Inferior parietal cortex (tissue), 1 donor: ENCODE measurements at regions not wholly inside any gene's neighbourhood (a gene's known extent, or its start where the extent isn't known, plus 50 kb on each side); places are given as distances from the start of the nearest gene placed in this dataset.
A peak's percentile ranks its signal among the peaks of the same experiment; 100 is the strongest.

Experiments
- DNase-seq: peaks from one replicate; pipeline ENCODE4 v3.0.0-alpha.2; 2016; ENCODE audit errors: extremely low spot score

GRCh38 chr13:29713839-29714238, 118.4 kb upstream of the SLC7A1 start:
- no peak for DNase-seq

DNA sequence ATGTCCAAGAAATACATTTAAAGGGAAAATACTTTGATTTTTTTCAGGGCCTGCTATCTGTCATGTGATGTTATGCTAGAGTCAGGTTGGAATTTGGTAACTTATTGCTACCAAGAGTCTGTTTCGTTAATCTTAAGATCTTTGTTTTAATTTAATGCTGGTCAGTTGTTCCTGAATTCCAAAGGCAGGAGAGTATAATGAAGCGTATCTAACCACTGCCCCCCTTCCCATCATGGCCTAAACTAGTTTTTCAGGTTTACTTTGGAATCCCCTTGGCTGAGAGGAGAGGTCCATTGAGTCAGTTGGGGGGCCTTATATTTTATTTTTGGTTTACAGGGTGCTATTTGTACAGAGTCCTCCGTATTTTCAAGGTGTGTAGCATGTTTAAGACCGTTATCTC, 116.3 kb upstream of the SLC7A1 start:
- no peak for DNase-seq

GRCh38 chr13:29710511-29710910, 115.0 kb upstream of the SLC7A1 start:
- DNase-seq, result no peak

DNA sequence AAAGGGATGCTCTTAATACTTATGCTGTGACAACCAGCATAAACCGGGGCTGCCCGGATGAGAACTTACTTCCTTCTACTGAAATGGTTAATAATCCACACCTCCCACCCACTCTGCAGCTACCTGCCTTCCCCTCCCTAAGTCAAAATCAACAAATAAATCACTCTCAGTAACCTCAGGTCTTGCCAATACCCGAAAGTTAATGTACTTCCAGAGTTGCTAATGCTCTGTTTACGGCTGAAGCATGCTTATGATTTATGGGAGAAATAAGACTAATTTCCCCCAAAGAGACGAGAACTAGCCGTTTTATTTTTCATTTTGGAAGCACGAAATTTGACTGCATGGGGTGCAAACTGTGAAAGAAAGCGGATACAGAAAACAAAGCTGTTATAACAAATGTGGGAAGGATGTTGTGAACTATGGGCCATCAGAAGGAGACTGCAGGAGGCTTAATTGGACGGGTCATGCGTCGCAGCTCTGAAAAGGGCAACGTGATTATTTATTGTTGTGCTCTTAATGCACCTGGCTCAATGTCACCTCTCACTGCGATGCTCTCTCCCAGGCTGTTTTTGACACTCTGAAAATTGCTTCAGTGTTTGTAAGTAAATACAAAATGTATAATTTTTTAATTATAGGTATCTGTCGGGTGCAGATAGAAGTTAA, 114.0 kb upstream of the SLC7A1 start:
- DNase-seq, result no peak

- peak; percentile 7 for DNase-seq
These were observed 112.5 kb upstream of the SLC7A1 start for GRCh38 chr13:29707876-29708543.

GRCh38 chr13:29706923-29707322, 111.4 kb upstream of the SLC7A1 start:
- no peak for DNase-seq

DNA sequence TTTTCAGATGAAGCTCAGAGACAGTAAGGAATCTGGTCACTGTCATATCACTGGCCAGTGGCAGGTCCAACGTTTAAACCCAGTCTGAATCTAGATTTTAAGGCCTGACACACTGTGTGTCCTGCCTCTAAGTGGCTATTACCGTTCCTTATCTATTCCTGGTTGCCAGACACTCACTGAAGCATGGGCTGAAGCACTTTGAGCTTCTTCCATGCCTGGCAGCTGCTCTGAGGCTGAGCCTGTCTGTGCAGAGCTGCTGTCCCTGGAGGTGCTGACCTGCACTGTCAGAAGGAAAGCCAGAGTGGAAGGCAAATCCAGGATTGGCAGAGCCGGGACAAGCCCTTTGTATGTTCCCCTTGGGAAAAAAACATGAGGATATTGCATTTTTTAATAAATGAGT, 109.2 kb upstream of the SLC7A1 start:
- no peak for DNase-seq

DNA sequence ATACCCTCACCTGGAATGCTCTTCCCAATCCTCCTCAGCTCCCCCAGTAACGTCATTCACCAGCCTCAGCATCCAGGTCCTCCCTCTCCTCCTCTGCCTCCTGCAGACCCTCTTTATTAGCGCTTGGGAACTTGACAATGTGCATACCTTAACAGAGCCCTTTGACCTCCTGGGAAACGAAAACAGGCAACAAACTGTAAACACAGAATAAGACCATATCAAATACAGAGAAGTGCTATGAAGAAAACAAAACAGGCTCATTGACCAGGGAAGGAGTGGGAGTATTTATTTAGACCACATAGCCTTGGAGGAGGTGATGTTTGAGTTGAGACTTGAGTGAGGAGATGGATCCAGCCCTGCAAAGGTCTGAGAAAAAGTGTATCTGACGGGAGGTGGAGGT, 107.9 kb upstream of the SLC7A1 start:
- no peak for DNase-seq

DNA sequence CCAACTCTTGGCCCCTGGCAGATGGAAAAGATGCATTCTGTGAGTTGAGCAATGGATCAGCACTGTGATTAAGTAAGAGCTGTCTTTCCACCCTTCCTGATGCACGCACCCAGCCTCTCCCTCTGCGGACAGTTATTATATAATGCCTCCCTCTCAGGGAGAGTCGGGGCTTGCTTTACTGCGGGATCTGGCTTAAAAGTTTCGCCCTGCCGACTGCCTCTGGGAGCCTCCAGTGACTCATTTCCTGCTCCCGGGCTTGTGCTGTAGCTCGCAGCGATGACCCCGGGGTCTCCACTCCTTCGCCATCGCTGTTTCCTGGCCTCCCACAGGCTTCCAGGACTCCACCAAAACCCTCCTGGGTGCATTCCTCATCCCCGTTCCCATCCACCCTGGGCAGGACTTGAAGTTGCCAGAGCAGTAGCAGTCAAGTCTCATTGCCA, 107.4 kb upstream of the SLC7A1 start:
- no peak for DNase-seq

DNA sequence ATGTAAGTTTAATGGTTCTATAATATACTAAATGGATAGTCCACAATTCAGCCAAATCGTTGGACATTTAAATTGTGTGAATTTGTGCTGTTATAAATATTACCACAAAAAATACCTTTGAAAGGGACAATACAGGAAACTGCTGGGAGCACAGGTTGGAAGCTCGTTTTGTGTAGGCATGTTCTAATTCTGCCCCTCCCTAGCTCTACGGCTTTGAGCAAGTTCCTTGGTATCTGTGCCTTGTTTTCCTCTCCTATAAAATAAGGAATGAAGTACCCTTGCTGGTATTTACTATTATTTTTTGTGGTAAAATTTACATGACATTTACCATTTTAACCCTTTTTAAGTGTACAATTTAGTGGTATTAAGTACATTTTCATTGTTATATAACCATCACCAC, 102.6 kb upstream of the SLC7A1 start:
- no peak for DNase-seq

- DNase-seq, result no peak
These were observed 101.1 kb upstream of the SLC7A1 start for GRCh38 chr13:29696606-29697005.

- no peak for DNase-seq
These were observed 97.9 kb upstream of the SLC7A1 start for GRCh38 chr13:29693275-29693945.

DNA sequence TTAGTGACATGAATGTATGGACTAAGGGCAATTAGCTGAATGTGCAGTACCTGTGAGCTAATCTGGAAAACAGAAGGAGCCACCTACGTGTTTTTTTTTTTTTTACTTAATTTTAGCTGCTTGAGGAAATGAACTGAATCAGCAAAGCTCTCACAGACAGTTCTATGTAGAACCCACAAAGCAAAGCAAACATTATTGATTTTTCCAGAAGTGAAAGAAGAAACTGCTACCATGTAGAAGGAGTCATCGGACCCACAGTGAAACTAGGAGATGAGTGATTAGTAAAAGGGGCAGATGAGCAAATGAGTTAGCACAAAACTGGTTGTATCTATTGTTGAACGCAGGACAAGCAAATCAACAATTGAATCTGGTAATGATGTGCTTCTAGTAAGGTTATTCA, 94.1 kb upstream of the SLC7A1 start:
- no peak for DNase-seq

DNA sequence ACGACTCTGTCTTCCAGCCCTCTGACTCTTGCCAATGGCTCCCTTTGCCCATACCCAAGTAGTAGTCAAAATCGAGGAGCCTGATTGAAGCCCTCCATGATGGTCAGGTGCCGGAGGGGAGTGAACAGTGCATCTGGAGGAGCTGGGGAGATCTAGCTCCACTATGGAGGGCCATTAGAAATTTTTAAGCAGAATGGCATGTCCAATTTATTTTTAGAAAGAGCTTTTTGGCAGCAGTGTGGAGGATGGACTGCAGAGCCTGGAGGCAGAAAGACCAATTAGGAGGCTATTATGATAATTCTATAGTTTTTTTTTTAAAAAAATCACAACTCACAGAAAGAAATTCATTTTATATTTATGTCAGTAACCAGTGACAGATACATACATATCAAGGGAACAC, 92.7 kb upstream of the SLC7A1 start:
- no peak for DNase-seq

DNA sequence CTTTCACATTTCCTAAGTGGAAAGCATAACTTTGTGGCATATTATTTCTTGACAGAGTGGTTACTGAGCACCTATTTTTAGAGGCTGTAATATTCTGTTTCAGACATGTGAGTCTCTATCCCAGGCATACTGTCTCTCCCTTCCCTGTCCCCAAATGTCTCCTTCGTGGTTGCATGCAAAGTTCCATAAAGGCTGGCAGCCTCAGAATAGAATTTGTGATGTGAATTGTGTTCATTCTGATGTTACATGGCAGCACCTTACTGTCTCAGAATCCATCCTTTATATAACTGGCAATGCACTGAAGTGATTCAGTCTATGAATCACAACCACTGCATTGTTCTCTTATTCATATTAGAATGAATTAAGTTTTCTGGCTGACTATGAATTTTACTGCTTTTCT, 89.0 kb upstream of the SLC7A1 start:
- DNase-seq, result peak; percentile 49

- no peak for DNase-seq
These were observed 87.6 kb upstream of the SLC7A1 start for GRCh38 chr13:29683041-29683440.

- DNase-seq, result no peak
These were observed 86.4 kb upstream of the SLC7A1 start for GRCh38 chr13:29681864-29682263.

DNA sequence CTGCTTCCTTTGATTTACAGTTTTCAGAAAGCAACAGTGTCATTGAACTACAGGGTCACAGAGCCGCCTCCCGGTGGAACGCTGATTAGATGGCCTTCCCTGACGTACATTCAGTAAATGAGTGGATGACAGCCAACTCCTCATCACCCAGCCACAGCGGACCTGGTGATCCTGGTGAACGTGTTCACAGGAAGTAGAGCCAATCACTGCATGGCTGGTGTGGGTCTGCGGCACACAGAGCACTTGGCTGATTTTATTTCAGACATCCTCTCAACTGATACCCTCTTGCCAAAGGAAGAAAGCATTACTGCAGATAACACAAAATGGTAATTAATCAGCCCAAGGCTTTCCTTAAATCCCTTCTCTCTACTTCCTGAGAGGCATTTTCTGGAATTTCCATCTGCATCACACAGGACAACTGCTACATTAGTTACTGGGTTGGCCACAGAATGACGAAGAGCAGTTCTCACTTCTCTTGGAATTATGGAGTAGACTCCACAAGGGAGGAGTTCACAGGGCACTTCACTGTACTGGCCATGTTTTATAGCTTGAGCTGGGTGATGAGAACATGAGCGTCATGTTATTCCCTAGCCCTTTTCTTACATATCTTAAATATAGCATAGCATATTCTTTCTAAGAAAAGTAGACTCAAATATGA, 84.0 kb upstream of the SLC7A1 start:
- no peak for DNase-seq

- no peak for DNase-seq
These were observed 82.1 kb upstream of the SLC7A1 start for GRCh38 chr13:29677627-29678026.

GRCh38 chr13:29676941-29677452, 81.5 kb upstream of the SLC7A1 start:
- DNase-seq, result no peak

GRCh38 chr13:29676535-29676934, 81.0 kb upstream of the SLC7A1 start:
- DNase-seq, result no peak

- no peak for DNase-seq
These were observed 79.0 kb upstream of the SLC7A1 start for GRCh38 chr13:29674532-29674931.
